GM12874 (cell line): ENCODE measurements at regions not wholly inside any gene's neighbourhood (a gene's known extent, or its start where the extent isn't known, plus 50 kb on each side); places are given as distances from the start of the nearest gene placed in this dataset.

Source experiments
- TF ChIP-seq, protein P1 (sequence below): IDR thresholded peaks from 2 replicates; pipeline ENCODE4 v1.5.1; 2011; ENCODE audit warnings: low read depth, mild to moderate bottlenecking, control low read depth, low read length, moderate library complexity; ENCODE audit not compliant: insufficient read depth

DNA sequence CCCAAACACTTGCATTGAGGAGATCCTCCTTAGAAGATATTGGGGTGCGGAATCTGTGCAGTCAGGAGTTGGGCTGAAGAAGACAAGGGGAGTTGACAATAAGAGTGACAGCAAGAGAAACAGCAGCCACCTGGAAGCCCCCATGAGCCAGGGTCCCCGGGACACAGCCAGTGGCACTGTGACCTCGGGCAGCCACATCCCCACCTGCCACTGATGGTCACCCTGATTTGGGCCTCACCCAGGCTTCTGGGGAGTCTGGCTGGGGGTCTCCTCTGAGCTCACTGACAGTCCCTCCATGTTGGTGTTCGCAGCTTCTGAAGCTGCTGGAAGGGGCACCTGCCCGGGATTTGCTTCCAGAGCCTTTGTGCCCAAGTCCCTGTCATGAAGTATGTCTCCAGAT lies 123.5 kb downstream of the TTLL2 start:
- TF ChIP-seq, protein P1, sequence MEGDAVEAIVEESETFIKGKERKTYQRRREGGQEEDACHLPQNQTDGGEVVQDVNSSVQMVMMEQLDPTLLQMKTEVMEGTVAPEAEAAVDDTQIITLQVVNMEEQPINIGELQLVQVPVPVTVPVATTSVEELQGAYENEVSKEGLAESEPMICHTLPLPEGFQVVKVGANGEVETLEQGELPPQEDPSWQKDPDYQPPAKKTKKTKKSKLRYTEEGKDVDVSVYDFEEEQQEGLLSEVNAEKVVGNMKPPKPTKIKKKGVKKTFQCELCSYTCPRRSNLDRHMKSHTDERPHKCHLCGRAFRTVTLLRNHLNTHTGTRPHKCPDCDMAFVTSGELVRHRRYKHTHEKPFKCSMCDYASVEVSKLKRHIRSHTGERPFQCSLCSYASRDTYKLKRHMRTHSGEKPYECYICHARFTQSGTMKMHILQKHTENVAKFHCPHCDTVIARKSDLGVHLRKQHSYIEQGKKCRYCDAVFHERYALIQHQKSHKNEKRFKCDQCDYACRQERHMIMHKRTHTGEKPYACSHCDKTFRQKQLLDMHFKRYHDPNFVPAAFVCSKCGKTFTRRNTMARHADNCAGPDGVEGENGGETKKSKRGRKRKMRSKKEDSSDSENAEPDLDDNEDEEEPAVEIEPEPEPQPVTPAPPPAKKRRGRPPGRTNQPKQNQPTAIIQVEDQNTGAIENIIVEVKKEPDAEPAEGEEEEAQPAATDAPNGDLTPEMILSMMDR, result no peak

DNA sequence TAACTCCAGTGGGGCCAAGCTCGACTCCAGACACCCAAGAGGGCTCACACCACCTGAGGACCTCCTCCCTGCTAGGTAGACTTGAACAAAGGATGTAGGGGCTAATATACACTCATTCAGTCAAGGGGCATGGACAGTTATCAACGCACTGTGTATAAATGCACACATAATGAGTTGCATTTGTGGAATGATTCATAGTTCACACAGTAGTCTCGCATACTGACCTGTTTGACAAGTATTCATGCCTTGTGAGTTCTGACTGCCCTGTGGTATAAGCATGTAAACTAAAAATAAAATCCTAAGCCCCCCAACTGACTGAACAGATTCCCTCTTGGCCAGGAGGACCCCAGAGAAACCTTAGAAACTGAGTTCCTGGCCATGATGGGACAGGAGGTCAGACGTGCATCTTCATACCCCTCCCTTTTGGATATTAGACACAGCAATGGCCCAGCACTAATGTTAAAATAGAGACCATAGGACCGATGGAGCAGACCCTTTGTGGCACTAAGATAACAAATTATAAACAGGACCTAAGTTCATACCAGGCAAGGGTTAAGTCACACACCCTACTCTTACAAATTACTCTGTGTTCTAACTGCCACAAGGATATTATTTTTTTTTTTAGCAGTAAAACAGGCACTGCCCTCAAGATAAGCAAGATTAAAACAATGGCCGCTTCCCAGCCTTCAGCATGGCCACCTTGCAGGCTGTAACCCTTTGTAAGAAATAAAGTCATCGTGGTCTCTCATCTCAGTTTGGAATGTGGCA lies 124.4 kb downstream of the TTLL2 start:
- TF ChIP-seq, protein P1, result no peak

DNA sequence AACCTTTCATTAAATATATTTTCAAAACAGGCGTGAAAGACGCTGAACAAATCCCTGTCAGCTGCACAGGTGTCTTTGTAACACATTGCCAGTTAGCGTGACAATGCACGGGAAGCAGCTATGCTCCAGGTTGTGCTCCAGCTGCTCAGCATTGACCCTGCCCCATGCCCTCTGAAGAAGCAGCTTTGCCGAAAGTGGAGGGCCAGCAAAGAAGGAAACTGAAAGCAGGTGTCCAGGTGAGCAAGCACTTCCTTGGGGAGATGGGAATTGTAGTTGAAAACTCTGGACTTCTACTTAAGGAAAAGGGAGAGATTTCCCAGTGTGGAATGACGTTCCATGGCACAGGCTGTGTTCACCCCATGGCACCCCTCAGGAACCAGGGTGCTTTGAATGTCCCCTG lies 125.7 kb downstream of the TTLL2 start:
- TF ChIP-seq, protein P1, result no peak

DNA sequence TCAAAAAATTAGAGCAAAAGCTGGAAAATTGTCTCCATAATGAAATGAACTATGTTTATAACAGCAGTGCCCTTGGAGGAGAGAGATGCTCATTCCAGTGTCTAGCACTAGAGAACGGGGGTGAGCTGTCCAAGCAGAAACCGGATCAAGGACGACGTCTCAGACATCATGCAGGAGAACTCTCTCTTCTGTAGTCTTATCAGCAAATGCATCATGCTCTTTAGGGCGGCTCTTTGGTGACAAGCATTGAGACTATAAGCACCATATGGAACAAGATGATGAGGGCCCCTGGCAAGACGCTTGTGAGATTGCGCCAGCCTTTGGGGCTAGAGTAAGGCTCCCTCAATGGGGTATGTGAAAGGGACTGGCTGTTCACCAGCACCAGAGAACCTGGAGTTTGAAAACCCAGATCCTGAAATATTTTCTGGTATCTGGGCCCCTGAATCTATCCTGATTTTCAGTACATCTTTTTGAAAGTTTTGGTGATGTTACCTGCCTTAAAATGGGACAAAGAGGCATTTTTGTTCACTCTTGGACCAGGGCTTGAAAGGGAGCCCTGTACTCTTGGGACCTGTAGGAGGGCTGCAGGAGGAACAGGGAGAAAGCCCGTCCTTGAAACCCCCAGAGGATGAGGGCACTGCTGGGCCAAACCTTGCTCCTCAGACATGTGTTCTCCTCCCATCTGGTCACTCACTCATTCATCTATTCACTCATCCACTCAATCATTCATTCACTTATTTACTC lies 127.6 kb downstream of the TTLL2 start:
- TF ChIP-seq, protein P1, result no peak

DNA sequence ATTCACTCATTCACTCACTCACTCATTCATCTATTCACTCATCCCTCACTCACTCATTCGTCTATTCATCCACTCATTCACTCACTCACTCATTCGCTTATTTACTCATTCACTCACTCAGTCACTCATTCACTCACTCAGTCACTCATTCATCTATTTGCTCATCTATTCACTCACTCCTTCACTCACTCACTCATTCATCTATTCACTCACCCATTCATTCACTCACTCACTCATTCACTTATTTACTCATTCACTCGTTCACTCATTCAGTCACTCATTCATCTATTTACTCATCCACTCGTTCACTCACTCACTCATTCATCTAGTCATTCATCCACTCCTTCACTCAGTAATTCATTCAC lies 128.2 kb downstream of the TTLL2 start:
- TF ChIP-seq, protein P1, result no peak

DNA sequence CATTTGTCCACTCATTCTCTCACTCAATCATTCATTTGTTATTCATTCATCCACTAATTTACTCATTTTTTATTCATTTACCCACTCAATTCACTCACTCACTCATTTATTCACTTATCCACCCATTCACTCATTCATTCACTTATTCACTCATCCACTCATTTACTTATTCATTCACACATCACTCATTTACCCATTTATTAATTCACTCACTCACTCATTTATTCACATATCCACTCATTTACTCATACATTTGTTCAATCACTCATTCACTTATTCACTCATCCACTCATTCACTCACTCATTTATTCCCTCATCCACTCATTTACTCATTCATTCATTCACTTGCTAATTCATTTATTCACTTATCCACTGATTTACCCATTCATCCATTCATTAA lies 129.1 kb downstream of the TTLL2 start:
- TF ChIP-seq, protein P1, result no peak

DNA sequence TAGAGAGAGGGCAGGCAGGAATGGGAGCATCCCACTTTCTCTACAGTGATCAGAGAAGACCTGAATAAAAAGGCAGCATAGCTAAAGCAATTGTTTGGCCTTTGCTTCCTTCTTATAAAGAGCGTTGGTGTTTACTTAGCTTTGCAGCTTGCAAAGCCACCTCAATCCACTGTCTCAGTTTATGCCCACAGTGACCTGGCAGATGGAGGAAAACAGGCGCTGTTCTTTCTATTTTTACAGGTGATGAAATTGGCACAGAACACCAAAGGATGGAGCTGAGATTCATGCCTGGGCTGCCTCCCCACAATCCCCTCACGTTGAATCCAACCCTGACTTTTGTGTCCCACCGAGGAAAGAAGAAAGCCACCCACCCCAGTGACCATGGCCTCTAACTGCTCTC lies 130.5 kb downstream of the TTLL2 start:
- TF ChIP-seq, protein P1, result no peak
